GM12872 (cell line): ENCODE measurements at regions not wholly inside any gene's neighbourhood (a gene's known extent, or its start where the extent isn't known, plus 50 kb on each side); places are given as distances from the start of the nearest gene placed in this dataset.

ENCODE experiments used
- CTCF ChIP-seq: IDR thresholded peaks from 3 replicates; pipeline ENCODE4 v1.5.1; 2011; ENCODE audit warnings: low read depth, mild to moderate bottlenecking, low read length, moderate library complexity; ENCODE audit not compliant: insufficient read depth

- TF ChIP-seq CTCF: no peak
Measured at GRCh38 chr16:79468631-79469030, 131.9 kb downstream of the MAF start.

GRCh38 chr16:79468121-79468552 is 132.4 kb downstream of the MAF start:
- no peak for TF ChIP-seq CTCF

- TF ChIP-seq CTCF: no peak
Measured at GRCh38 chr16:79466111-79466510, 134.4 kb downstream of the MAF start.

- TF ChIP-seq CTCF: no peak
Measured at GRCh38 chr16:79463841-79464240, 136.7 kb downstream of the MAF start.

GRCh38 chr16:79456036-79456435 is 144.5 kb downstream of the MAF start:
- TF ChIP-seq CTCF: no peak

GRCh38 chr16:79452671-79453070 is 147.9 kb downstream of the MAF start:
- TF ChIP-seq CTCF: no peak

GRCh38 chr16:79451196-79451816 is 149.2 kb downstream of the MAF start:
- no peak for TF ChIP-seq CTCF
